Endodermal cell (in vitro differentiated cells): ENCODE measurements at regions not wholly inside any gene's neighbourhood (a gene's known extent, or its start where the extent isn't known, plus 50 kb on each side); places are given as distances from the start of the nearest gene placed in this dataset.

Experiments
- DNase-seq: peaks from one replicate; pipeline ENCODE4 v3.0.0-alpha.2; 2017
- H3K27ac ChIP-seq: 2 replicates; pipeline ENCODE4 v1.5.1; 2013; ENCODE audit warnings: mild to moderate bottlenecking, low read depth, low read length, moderate library complexity
- H3K27me3 ChIP-seq: 2 replicates; pipeline ENCODE4 v1.6.1; 2013; ENCODE audit warnings: mild to moderate bottlenecking, low read length, moderate library complexity; ENCODE audit not compliant: insufficient read depth, control insufficient read depth, poor library complexity, severe bottlenecking
- H3K36me3 ChIP-seq: 2 replicates; pipeline ENCODE4 v1.7.0; 2013; ENCODE audit warnings: mild to moderate bottlenecking, low read length, moderate library complexity; ENCODE audit not compliant: control insufficient read depth, insufficient read depth
- H3K4me1 ChIP-seq: one replicate; pipeline ENCODE4 v1.7.0; 2013; ENCODE audit warnings: low read length; ENCODE audit not compliant: control insufficient read depth, insufficient read depth
- H3K4me3 ChIP-seq: 2 replicates; pipeline ENCODE4 v1.5.1; 2013; ENCODE audit warnings: mild to moderate bottlenecking, low read length, moderate library complexity
- H3K9ac ChIP-seq: 2 replicates; pipeline ENCODE4 v1.6.1; 2013; ENCODE audit warnings: mild to moderate bottlenecking, low read length, moderate library complexity; ENCODE audit not compliant: poor library complexity, severe bottlenecking; ENCODE audit errors: extremely low read depth
- H3K9me3 ChIP-seq: 2 replicates; pipeline ENCODE4 v1.6.1; 2013; ENCODE audit warnings: mild to moderate bottlenecking, low read length, moderate library complexity; ENCODE audit not compliant: control insufficient read depth
- H3K27ac Mint-ChIP-seq: 2 replicates; pipeline ENCODE4 v1.8.0; 2020; ENCODE audit warnings: mixed read lengths
- H3K27me3 Mint-ChIP-seq: 2 replicates; pipeline ENCODE4 v1.8.0; 2021; ENCODE audit warnings: mild to moderate bottlenecking, mixed read lengths; ENCODE audit not compliant: insufficient read depth
- H3K36me3 Mint-ChIP-seq: 2 replicates; pipeline ENCODE4 v1.8.0; 2020; ENCODE audit warnings: low read depth, mixed read lengths
- H3K4me1 Mint-ChIP-seq: 2 replicates; pipeline ENCODE4 v1.8.0; 2020; ENCODE audit warnings: mixed read lengths
- H3K4me3 Mint-ChIP-seq: 2 replicates; pipeline ENCODE4 v1.8.0; 2020; ENCODE audit warnings: mild to moderate bottlenecking, moderate library complexity, mixed read lengths
- H3K9me3 Mint-ChIP-seq: 2 replicates; pipeline ENCODE4 v1.8.0; 2020; ENCODE audit warnings: mild to moderate bottlenecking, mixed read lengths
- WGBS, 2 experiments: methylation state at CpG; one replicate each; pipeline versions ENCODE4 v1.1.5 to v1.1.7; 2013; ENCODE audit warnings: missing lambda C conversion rate in 2 of 2, mixed read lengths in 1 of 2; ENCODE audit not compliant: insufficient coverage in 1 of 2, insufficient read length in 1 of 2; 5-methylcytosine and 5-hydroxymethylcytosine counted together
- TF ChIP-seq, protein P1 (sequence below): fragments of 200-600 bp; sonication (generic); conservative IDR thresholded peaks from 2 replicates; pipeline ENCODE4 v1.5.0; 2021; ENCODE audit warnings: antibody characterized with exemption, mild to moderate bottlenecking

DNA sequence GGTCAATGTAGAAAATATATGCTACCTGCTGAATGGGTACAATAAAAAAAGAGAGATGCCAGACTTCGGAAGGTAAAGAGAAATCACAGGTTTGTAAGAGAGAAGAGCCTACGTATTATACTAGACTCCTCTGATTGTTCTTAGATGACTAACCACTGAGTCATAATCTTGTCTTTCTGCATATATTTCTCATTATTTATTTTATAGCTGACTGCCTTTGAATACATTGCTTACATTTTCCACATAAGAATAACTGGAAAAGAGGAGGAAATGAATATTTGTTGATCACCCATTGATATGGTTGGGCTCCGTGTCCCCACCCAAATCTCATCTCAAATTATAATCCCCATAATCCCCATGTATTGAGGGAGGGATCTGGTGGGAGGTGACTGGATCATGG, 90.3 kb upstream of the RAB27B start:
- peaks cover 2% of the 10 kb centered on the region for H3K27me3 Mint-ChIP-seq
- 100% methylated on average over 1 to 2 of the region's 3 CpGs for WGBS, 2 experiments
- peaks cover 20% of the 10 kb centered on the region for H3K27me3 ChIP-seq
- peaks cover 15% of the 10 kb centered on the region for H3K4me1 Mint-ChIP-seq
- no peak overlapping the region for H3K27ac Mint-ChIP-seq
- no peak overlapping the region for H3K4me3 ChIP-seq
- no peak overlapping the region for H3K4me3 Mint-ChIP-seq
- no peak overlapping the region for H3K9ac ChIP-seq
- no peak for DNase-seq
- TF ChIP-seq, protein P1, sequence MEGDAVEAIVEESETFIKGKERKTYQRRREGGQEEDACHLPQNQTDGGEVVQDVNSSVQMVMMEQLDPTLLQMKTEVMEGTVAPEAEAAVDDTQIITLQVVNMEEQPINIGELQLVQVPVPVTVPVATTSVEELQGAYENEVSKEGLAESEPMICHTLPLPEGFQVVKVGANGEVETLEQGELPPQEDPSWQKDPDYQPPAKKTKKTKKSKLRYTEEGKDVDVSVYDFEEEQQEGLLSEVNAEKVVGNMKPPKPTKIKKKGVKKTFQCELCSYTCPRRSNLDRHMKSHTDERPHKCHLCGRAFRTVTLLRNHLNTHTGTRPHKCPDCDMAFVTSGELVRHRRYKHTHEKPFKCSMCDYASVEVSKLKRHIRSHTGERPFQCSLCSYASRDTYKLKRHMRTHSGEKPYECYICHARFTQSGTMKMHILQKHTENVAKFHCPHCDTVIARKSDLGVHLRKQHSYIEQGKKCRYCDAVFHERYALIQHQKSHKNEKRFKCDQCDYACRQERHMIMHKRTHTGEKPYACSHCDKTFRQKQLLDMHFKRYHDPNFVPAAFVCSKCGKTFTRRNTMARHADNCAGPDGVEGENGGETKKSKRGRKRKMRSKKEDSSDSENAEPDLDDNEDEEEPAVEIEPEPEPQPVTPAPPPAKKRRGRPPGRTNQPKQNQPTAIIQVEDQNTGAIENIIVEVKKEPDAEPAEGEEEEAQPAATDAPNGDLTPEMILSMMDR, result no peak
- no peaks in the 10 kb centered on the region for H3K4me1 ChIP-seq
- H3K9me3 Mint-ChIP-seq, result peaks cover 7% of the 10 kb centered on the region
- no peaks in the 10 kb centered on the region for H3K36me3 ChIP-seq
- peaks cover 1% of the 10 kb centered on the region for H3K36me3 Mint-ChIP-seq
- no peak overlapping the region for H3K27ac ChIP-seq
- H3K9me3 ChIP-seq, result no peaks in the 10 kb centered on the region

DNA sequence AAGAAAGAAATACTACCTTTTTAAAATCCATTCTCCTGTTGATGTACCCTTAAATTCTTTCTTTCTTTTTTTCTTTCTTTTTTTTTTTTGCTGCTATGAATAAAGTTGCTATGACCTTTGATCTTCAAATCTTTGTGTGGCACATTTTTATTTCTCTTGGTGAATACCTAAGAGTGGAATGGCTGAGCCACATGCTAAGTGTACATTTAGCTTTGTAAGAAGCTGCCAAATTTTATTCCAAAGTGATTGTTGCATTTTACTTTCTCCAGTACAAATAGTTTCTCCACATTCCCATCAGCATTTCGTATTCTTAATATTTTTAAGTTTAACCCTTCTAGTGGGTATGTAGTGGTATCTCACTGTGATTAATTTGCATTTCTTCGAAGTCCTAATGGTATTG, 88.8 kb upstream of the RAB27B start:
- Histone ChIP-seq H3K36me3 (no peaks in the 10 kb centered on the region), H3K27ac (no peak overlapping the region), H3K9ac (no peak overlapping the region), H3K4me3 (no peak overlapping the region), H3K4me1 (no peaks in the 10 kb centered on the region), H3K9me3 (no peaks in the 10 kb centered on the region), H3K27me3 (peaks cover 27% of the 10 kb centered on the region)
- peaks cover 7% of the 10 kb centered on the region for H3K27me3 Mint-ChIP-seq
- no peak for DNase-seq
- no peak overlapping the region for H3K4me3 Mint-ChIP-seq
- H3K4me1 Mint-ChIP-seq, result peaks cover 20% of the 10 kb centered on the region
- TF ChIP-seq, protein P1, result no peak
- 93% methylated on average over 1 of the region's 2 CpGs; no CpG with 5 or more reads in 1 of the 2 experiments for WGBS, 2 experiments
- H3K36me3 Mint-ChIP-seq, result peaks cover 1% of the 10 kb centered on the region
- H3K9me3 Mint-ChIP-seq, result peaks cover 7% of the 10 kb centered on the region
- no peak overlapping the region for H3K27ac Mint-ChIP-seq

DNA sequence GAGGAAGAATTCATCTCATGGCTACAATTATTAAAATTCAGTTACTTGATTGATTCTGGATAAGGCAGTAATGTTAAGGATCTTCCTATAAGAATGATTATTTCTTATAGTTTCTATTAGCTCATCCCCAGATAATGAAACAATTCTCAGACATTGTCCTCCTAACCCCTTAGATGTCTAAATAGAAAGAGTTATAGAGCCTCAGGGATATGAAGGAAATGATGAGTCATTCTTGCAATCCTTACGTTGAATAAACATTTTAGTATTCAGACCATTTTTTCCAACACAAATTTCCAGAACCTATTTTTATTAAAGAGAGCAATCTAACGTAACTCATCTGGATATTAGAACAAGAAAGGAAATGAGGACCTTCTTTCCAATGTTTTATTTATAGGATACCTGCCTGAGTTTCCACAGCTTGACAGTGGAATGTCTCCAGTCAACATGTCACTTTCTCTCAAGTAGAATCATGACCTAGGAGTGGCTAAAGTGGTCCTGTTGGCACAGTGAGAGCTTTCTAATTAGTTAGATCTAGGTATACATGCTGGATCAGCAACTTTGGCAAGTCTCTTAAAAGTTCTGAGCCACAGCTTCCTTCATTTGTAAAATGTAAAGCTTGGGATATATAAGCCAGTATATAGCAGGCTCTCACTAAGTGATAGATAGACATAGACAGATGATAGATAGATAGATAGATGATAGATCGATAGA, 88.0 kb upstream of the RAB27B start:
- Mint-ChIP-seq H3K4me3 (no peak overlapping the region), H3K36me3 (peaks cover 1% of the 10 kb centered on the region), H3K27me3 (peaks cover 12% of the 10 kb centered on the region), H3K9me3 (peaks cover 7% of the 10 kb centered on the region), H3K4me1 (peaks cover 20% of the 10 kb centered on the region), H3K27ac (no peak overlapping the region)
- 75 to 94% methylated on average over 2 to 3 of the region's 3 CpGs for WGBS, 2 experiments
- no peak for DNase-seq
- H3K36me3 ChIP-seq, result no peaks in the 10 kb centered on the region
- TF ChIP-seq, protein P1, result no peak
- no peaks in the 10 kb centered on the region for H3K9me3 ChIP-seq
- H3K27me3 ChIP-seq, result peaks cover 27% of the 10 kb centered on the region
- H3K4me1 ChIP-seq, result no peaks in the 10 kb centered on the region
- H3K9ac ChIP-seq, result no peak overlapping the region
- no peak overlapping the region for H3K4me3 ChIP-seq
- H3K27ac ChIP-seq, result no peak overlapping the region
